HG03066 (cell line): ENCODE measurements at regions not wholly inside any gene's neighbourhood (a gene's known extent, or its start where the extent isn't known, plus 50 kb on each side); places are given as distances from the start of the nearest gene placed in this dataset.
"Not testable (repeated sequence)": the region's sequence is repeated elsewhere in the genome, so short reads cannot be mapped to it uniquely, and the experiment has no call there.

Experiments used
- ATAC-seq: cut with Tn5 transposase; IDR thresholded peaks from one replicate; pipeline ENCODE4 v1.9.1; 2021; ENCODE audit warnings: low read depth; ENCODE audit not compliant: unreplicated experiment

DNA sequence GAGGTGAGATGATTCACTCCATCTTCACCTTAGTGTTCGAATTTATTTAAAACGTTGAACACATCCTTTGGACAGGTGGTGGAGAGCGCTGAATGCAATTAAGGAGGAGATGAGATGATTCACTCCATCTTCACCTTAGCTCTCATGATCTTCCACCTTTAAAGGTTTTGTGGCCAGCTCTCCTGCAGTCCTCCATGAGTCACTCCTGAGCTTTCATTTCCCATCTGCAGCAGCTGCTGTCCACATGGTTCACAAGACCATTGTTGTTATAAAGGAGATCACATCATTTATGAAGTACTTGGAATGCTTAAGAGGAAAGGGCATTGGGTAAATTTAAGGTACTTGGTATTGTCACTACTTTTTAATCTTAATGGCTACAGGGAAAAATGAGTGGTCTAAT lies 298.5 kb downstream of the PAX3 start:
- ATAC-seq: no peak

DNA sequence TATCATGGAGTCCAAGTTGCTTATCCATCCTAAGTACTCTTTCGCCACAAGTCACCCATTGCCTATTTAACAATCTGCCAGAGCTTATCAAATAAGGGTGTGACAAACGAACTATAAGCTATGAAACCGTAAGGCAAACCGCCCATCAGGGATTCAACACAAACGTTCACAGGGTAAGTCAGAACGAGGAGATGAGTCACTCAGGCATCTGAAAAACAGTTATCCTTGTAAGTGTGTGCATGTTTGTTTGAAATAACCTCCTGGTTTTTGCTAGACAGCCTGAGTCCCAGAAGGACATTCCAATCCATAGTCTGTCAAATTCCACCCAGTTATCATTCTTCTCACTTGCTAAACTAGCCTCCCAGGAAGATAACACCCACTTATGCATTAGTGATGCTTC lies 299.1 kb downstream of the PAX3 start:
- ATAC-seq: no peak

DNA sequence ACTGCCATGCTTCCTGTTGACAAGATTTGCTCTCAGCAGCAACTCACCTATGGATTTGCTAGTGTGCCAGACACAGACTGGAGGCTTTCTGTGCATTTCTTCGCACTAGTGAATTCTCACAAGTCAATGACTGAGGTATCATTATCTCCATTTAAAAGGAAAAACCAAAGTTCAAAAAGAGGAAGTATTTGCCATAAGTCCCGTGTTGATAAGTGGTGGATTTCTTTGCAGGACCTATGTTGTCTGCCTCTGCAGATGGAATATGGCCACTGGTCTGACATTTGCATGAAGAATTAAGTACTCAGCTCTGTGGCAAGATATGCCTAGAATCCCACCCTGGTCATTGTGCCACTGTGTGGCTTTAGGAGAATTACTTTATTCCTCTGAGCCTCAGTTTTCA lies 299.6 kb downstream of the PAX3 start:
- no peak for ATAC-seq

DNA sequence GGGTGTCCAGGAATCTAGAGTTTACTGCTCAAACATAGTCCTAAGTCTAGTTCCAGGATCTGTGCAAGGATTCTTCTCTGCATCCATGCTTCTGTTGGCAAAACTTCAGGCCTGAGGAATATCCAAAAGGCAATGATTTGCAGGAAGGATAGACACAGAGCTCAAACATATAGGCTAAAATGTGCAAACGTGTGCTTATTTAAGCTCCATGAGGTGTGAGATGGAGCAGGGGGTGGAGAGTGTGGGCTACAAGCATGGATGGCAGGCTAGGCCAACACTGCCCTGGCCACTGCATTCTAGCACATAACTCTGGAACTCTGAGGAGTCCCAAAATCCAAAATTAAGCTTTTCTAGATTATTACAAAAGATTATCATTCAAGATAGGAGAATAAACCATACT lies 301.1 kb downstream of the PAX3 start:
- ATAC-seq: no peak

DNA sequence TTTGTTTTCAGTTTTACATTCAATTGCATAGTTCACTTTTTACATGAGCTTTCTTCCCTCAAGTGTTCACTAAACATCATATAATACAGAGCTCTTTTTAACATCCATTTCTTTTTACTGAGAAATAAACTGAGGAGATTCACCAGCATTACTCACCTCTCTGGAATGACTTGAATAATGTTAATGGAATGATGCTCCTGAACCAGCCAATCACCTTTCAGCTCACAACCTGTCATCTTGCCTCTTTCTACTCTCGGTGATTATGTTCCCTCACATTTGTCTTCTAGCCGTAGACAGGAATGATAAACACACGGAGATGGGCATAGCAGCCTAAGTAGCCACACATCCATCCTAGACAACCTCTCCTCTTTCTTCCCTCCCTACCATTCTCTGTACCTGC lies 301.7 kb downstream of the PAX3 start:
- ATAC-seq: no peak

DNA sequence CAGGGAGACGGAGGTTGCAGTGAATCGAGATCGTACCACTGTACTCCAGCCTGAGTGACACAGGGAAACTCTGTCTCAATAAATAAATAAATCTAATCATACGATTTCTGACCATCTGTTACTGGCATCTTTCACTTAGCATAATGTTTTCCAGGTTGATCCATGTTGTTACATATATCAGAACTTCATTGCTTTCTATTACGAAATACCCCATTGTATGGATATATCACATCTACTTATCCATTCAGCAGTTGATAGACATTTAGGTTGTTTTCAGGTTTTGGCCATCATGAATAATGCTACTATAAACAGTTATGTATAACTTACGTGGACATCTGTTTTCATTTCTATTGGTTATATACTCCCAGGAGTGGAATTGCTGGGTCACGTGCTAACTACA lies 303.9 kb downstream of the PAX3 start:
- ATAC-seq: no peak

DNA sequence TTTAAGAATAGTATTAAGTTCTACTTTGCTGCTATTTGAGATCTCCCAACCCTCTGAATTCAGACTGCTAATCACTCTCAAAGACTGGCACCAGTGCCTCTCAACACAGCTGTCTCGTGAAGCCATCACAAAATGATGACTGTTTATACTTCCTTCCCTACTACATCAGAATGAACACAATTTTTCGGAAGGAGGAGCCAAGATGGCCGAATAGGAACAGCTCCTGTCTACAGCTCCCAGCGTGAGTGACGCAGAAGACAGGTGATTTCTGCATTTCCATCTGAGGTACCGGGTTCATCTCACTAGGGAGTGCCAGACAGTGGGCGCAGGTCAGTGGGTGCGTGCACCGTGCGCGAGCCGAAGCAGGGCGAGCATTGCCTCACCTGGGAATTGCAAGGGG lies 314.4 kb downstream of the PAX3 start:
- ATAC-seq: not testable (repeated sequence)

DNA sequence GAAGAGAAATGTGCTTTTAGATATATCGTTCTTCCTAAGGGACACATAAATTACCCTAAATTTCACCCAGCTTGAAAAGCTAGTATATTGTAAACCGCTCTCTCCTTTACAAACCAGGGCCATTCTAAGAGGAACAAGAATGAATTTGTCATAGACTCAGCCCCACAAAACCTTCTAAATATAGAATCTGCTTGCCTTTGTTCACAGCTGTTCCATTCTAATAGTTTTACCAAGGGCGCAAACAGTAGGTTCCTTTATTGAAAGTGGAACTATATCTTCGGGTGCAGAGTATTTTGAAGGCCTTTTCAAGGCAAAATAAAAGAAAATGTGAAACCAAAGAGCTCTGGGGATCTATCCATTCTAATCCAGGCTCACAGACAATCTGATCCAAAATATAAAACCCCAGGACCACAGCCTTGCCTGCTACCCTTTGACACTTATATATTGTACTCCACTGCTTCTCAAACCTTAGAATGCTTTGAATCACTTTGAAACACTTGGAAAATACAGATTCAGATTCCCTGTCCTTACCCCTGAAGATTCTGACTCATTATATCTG lies 316.8 kb downstream of the PAX3 start:
- no peak for ATAC-seq

DNA sequence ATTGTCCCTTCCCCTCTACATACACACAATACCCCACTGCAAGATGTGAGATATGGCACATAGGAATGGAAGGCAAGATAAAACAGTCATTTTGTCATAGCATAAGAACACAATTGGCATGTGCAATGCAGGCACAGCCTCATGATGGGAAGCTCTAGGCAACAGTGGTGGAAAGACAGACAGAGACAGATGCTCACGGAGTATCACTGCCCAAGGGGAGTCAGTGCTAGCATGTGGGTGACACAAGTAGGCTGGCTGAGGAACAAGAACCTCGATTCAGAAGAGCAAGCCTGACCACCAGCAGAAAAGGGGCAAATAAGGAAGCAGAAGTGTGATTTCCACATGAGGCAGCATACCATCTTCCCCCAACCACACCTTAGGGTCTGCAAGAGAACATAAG lies 323.6 kb downstream of the PAX3 start:
- no peak for ATAC-seq

DNA sequence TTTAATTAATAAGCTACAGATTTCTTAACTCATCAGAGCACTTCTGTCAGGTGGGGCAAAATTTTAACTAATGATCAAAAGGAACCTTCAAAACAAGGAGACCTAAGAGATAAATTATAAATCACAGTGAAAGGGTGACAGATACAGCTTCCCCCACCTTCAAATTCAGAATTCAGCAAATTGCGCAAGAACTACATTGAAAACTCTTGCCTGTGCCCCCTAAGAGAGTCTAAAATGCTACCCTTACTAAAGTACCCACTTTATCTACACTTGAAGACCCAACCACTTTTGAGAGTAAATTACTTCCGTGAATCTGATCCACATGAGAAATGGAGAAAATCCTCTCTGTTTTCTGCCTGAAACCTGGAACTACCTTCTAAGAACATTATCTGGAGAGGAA lies 324.9 kb downstream of the PAX3 start:
- ATAC-seq: no peak

DNA sequence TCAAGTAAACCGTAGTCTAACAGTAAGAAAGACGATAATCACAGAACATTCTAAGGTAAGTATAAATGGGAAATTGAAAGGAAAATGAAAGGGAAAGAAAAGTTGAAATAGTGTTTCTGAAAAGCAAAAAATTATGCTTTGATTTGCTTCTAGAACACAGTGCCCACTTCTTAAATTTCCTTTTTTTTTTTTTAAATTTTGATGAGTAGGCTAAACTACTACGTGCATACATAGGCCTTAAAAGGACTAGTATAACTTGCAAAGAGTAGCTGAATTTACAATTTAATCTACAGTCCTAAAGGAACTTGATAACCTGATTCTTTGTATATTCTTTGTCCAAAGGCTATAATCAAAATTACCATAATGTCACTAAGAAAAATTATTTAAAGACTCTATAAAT lies 325.3 kb downstream of the PAX3 start:
- ATAC-seq: no peak

DNA sequence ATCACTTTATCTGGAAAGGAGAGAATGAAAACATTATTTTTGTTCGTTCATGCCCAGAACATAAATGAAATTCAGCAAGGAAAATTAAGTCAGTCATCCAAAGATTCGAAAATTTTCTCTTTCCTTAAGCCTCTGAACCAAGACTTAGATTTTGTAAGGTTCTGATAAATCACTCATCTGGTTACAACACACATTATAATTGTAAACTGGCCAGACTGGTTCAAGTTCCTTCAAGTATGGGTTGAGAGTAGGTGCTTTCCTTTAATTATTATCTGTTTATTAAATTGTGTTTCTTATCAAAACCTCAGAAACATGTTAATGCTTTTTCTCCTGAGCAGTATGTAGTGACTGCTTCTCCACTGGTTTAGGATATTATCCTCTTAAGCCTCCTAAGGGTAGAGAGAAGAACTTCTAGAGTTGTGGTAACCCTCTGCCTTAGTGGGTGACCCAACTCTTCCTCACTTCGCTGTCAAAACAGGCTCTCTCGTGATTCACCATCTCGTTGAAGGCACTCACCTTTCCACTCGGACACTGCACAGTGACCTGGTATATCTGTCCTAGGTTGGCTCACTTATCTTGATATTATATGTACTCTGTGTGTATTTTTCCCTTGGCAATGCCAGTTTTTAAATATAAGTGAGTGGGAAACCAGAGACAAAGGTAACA lies 325.9 kb downstream of the PAX3 start:
- no peak for ATAC-seq

DNA sequence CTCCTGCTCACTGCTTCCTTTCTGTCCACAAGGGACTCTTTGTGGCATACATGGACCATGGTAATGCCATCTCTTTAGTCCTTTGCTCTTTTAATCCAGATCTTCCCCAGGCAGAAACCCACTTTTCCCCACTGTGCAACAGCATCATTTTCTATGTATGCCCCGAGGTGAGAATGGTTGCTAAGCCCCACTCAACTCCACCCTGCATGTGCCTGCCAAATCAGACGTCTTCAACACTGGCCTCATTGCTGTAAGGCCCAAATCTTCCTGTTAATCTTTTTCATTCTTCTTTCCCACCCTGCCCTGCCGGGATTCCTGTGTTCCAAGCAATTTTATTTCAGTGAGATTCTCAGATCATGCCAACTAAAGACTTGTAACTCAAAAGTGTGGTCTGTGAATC lies 328.4 kb downstream of the PAX3 start:
- ATAC-seq: no peak

DNA sequence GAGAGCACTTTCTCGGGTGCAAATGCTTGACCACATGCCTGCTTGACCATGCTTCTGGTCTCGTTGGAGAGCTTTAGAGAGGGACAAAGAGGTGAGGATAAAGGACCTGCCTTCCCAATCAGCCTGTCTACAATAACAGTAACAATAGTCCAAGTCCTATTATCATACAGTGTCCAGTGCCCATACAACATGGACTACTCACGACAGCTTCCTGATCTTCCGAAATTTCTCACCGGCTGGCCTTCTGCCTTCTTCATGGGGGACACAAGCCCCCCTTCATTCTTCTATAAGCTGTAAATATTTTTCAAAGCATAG lies 329.0 kb downstream of the PAX3 start:
- ATAC-seq: no peak

DNA sequence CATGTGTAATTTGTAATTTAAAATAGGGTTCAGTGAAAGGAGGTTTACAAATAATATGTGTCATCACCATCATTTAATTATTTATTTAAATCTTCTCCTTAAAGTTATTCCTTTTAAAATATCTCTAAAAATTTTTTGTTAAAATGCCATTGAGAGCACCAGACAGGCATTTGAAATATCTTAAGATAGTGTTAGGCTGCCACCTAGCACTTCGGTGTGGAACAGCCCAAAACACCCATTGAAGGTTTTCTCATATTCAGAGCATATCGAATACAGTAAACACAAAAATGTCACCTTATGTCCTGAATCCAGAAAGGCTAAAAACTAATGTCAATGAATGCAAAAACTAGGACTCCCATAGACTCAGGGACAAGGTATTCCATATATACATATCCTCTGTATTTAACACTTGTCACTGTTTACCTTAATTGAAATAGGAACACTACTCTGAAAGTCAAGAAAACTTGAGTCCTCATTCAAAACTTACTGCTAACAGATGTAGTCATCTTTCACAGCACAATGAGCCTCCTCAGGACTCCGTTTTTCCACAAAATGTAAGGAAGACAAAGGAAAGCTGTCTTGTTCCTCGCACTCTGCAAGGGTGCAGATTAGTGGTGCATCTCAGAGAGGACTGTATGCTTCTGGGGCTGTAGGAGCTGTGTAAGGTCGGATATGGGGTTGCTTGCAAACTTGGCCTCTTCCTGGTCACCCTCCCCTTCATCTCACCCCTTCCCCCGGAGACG lies 329.5 kb downstream of the PAX3 start:
- ATAC-seq: no peak

DNA sequence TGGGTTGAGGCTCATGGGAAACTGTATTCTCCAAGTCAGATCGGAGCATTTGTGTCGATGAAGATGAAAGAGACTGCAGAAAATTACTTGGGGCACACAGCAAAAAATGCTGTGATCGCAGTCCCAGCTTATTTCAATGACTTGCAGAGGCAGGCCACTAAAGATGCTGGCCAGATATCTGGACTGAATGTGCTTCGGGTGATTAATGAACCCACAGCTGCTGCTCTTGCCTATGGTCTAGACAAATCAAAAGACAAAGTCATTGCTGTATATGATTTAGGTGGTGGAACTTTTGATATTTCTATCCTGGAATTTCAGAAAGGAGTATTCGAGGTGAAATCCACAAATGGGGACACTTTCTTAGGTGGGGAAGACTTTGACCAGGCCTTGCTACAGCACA lies 336.6 kb downstream of the PAX3 start:
- no peak for ATAC-seq

DNA sequence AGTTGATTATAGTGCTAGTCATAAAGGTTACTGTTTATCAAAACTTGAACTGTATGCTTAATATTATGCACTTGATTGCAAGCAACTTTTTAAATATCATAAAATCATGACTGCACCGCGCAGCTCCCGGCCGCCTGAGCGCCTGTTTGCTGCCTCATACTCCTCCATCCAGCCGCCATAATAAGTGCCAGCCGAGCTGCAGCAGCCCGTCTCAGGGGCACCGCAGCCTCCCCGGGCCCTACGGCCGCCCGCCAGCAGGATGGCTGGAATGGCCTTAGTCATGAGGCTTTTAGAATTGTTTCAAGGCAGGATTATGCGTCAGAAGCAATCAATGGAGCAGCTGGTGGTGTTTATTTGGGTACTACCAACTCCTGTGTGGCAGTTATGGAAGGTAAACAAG lies 337.2 kb downstream of the PAX3 start:
- no peak for ATAC-seq

DNA sequence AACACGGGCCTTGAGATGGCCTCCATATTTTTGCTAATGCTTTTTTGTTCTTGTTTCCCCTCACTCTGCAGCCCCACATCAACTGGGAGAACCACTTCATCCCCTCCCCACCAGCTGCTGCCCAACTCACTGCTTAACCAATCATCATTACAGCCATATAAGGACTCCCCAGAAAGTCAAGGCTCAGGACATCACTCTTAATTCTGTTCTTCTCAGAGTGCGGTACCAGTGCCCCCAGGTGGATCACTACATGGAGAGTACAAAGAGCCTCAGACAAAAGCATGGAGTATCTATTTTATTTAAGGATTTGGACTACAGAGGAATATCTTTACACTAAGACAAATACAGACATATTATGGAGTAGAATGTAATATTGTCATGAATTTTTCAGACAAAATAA lies 340.6 kb downstream of the PAX3 start:
- ATAC-seq: no peak

DNA sequence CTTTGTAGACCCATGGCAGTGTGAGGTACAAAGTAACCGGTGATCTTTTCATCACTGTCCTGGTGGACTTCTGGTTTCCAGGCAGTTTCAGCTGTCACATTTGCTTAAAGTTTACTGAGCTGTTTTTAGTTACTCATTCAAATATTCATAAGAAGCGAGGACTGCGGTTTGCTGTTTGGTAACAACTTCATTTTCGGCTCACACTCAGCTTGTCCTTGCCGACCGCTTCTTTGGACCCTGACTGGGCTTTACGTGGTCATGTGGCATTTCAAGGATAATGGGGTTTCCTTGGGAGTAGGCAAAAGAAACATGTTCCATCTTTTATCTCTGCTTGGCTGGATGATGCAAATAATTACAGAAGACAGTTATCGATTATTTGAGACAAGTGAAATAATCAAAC lies 350.7 kb downstream of the PAX3 start:
- ATAC-seq: no peak

DNA sequence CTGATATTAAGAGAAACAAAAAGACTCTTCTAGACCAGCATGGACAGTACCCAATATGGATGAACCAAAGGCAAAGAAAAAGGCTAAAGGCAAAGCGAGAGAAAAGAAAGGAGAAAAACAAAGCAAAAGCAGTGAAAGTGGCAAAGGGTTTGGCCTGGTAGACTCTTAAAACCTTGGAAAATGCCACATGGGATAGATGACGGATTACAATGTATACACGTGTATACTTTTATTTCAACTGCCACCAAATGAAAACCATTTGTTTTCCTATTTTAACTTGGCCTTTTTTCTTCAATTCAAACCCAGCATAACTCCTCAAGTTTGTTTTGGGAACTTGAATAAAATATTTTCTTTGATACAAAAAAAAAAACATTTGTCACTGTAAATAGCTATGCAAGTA lies 354.3 kb downstream of the PAX3 start:
- ATAC-seq: not testable (repeated sequence)

DNA sequence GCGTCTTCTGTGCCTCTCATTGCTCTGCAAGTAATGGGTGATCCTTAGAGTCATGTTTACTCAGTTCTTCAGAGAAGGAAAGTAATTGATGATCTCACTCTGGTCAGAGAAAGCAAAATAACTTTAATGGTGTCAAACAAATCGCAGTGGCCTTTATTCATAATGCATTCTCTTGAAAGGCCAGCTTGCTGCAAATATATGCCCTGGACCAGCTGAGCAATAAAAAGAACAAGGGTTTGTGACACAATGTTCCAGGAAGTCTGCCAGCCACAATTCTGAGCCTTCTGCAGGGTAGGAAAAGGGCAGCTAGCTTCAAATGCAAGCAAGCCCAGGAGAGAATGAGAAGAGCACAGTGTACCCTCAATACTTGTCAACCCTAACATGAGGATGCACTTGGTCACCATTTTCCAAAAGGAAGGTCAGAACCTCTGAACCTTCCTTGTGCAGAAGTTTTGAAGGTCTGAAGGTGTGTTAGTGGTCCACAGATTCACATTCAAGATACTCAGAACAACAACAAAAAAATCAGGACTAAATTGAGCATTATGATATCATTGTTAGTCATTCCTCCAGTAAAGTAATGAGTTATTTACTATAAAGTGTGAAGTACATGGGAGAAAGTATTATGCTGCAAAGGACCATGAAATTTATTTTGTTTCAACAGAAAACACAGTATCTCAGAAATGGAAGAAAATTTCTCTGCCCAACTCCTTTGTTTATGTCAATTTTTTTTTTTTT lies 355.6 kb downstream of the PAX3 start:
- ATAC-seq: no peak
